ENCODE measurements at regions not wholly inside any gene's neighbourhood (a gene's known extent, or its start where the extent isn't known, plus 50 kb on each side); places are given as distances from the start of the nearest gene placed in this dataset.

DNA sequence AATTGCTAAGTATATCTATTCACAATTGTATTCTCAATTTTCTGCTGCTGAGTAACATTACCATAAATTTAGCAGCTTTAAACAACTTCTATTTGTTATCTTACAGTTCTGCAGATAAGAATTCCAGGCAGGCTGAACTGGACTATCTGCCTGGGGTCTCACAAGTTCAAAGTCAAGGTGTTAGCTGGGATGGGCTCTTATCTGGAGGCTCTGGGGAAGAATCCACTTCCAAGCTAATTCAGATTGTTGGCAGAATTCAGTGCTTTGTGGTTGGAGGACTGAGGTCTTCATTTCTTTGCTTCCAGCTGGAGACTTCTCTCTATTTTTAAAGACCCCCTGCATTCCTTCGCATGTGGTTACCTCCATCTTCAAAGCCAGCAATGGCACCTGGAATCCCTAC is 329.9 kb upstream of the ISX start:
- no peak for DNase-seq (ENCODE audit: low spot score)
- TF ChIP-seq, protein P1, sequence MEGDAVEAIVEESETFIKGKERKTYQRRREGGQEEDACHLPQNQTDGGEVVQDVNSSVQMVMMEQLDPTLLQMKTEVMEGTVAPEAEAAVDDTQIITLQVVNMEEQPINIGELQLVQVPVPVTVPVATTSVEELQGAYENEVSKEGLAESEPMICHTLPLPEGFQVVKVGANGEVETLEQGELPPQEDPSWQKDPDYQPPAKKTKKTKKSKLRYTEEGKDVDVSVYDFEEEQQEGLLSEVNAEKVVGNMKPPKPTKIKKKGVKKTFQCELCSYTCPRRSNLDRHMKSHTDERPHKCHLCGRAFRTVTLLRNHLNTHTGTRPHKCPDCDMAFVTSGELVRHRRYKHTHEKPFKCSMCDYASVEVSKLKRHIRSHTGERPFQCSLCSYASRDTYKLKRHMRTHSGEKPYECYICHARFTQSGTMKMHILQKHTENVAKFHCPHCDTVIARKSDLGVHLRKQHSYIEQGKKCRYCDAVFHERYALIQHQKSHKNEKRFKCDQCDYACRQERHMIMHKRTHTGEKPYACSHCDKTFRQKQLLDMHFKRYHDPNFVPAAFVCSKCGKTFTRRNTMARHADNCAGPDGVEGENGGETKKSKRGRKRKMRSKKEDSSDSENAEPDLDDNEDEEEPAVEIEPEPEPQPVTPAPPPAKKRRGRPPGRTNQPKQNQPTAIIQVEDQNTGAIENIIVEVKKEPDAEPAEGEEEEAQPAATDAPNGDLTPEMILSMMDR (IDR thresholded peaks at IDR 0.05; ENCODE audit: extremely low read depth, missing control alignments), result no peak

DNA sequence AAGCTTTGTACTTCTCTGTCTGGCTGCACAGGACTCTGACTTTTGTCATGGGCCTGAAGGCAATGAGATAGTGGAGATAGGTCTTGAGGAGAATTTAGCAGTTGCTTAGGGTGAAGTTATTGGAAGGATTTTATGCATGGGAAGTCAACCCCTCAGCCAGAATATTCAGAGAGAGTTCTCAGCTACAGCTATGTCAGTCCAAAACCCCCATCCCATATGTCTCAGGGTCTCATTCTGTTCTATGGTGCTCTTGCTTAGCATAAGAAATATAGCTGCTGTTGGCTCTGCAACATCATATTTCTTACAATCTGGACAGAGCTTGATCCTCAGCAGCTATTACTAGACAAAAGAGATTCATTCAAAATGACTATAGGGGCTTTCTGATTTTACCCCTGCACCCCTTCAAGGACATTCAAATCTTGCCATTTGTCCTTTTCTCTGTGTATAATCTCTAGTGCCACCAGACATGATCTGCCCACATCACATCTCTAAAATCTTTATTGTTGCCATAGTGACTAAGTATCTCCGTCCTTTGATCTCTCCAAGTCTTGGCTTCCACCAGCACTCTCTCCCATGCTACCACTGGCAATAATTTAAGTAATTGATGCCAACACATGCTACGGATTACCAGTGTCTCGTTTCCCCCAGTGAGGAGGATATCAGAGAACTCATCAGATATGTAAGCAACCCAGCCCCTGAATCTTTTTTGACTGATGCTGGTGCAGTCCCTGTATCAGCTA is 327.1 kb upstream of the ISX start:
- TF ChIP-seq, protein P1 (IDR thresholded peaks at IDR 0.05; ENCODE audit: extremely low read depth, missing control alignments), result no peak
- DNase-seq (ENCODE audit: low spot score), result no peak

DNA sequence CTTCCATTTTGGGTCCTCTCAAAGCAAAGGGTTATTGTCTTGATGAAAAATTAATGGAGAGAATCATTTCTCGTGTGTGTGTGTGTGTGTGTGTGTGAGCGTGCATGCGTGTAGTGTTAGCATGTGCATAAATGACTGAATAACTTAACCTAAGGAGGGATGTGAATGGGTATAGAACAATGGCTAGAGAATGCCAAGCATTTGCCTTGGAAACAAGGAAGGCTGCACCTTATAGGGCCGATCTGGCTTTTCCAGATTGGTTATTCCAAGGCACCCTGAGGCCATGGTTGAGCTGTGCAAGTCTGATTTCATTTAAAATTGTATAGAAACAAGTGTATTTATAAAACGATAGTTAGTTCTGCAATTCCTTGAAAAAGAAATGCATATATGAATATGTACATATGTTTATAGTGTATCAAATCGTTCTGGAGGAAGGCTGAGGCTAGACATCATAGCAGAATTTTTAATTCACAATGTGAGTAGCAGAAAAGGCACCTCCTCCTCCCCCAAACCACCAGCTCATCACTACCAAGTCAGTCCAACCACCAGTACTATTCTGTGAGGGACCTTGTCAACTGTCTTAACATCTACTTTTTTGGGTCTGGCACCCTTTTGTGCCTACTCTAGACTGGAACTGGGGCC is 322.7 kb upstream of the ISX start:
- no peak for DNase-seq (ENCODE audit: low spot score)
- TF ChIP-seq, protein P1 (IDR thresholded peaks at IDR 0.05; ENCODE audit: extremely low read depth, missing control alignments), result no peak

DNA sequence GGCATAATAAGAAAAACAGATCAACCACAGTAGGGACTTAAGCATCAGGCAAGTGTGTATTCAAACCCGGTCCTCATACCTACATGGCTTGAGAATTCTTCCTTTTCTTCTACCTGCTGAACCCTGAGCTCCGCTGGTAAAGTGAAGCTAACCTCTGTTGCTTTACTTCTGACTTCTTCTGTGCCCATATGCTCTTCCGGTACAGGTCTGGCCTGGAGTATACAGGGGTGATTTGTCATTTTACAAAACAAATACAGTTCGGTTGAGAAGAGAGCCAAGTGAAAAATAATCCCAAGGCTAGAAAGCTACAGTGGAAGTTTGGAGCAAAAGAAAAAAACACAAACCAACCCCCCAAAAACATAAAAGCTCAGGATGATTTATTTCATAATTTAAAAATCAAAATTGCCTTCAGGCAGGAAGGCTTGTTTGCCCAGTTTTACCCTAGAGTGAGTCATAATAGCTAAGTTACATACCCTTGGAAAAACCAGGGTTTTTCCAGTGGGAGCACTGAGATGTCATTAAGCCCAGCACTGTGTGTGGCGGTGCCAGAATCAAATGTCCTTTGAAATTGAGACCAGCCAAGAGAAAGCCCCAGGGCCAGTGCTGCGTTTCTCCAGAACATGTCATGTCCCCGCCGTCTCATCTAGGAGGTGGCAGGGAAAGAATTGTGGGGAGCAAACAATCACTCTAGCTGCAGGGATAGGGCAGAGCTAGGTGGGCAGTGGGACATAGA is 305.5 kb upstream of the ISX start:
- DNase-seq (ENCODE audit: low spot score), result no peak
- TF ChIP-seq, protein P1 (IDR thresholded peaks at IDR 0.05; ENCODE audit: extremely low read depth, missing control alignments), result no peak

DNA sequence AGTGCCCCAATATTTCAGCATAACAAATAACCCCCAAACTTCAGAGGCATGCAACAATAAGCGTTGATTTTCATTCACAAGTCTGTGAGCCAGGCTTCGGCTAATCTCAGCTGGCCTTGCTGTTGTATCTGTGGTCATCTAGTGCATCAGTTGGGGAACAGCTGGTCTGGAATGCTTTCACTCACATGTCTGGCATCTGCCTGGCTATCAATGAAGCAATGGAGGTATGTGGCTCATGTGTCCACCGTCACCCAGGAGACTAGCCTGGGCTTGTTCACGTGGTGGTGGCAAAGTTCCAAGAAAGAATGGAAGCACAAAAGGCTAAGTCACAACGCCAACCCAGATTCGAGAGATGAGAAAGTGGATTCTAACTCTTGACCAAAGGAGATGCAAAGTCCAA is 304.8 kb upstream of the ISX start:
- no peak for DNase-seq (ENCODE audit: low spot score)
- TF ChIP-seq, protein P1 (IDR thresholded peaks at IDR 0.05; ENCODE audit: extremely low read depth, missing control alignments), result no peak

DNA sequence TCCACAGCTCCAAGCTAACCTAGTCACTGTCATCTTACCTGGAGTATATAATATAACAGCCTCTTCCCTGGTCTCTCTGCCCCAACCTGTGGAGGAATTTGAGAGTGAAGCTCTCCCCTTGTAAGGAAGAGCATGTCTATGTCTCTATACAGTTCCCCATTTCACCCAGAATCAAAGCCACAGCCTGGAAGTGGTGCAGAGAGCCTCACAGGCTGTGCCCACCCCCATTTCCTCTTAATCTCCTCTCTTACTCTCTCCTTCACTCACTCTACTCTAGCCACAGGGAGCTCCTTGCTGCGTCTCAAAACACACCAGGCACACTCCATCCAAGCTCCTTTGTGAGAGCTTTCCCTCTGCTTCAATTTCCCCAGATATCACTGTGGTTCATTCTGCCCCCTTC is 302.5 kb upstream of the ISX start:
- TF ChIP-seq, protein P1 (IDR thresholded peaks at IDR 0.05; ENCODE audit: extremely low read depth, missing control alignments), result no peak
- DNase-seq (ENCODE audit: low spot score), result no peak

DNA sequence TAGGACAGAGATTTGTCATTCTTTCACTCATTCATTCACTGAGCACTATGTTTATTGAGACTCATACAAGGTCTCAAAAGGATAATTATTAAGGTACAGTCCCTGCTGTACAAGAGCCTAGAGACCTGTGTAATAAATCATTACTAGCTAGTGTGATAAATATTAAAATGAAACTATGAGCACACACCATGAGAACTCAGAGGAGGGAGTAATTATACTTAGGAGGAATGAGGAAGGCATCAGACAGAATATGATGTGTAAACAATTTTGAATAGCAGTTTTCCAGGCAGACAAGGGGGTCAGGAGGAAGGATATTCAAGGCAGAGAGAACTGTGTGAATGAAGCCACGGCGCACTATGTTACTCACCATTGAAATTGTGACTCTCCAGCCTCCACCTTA is 300.8 kb upstream of the ISX start:
- TF ChIP-seq, protein P1 (IDR thresholded peaks at IDR 0.05; ENCODE audit: extremely low read depth, missing control alignments), result no peak
- DNase-seq (ENCODE audit: low spot score), result no peak

Measured in GM20000 (cell line).